ENCODE measurements at regions not wholly inside any gene's neighbourhood (a gene's known extent, or its start where the extent isn't known, plus 50 kb on each side); places are given as distances from the start of the nearest gene placed in this dataset.
"Not testable (repeated sequence)": the region's sequence is repeated elsewhere in the genome, so short reads cannot be mapped to it uniquely, and the experiment has no call there.

DNA sequence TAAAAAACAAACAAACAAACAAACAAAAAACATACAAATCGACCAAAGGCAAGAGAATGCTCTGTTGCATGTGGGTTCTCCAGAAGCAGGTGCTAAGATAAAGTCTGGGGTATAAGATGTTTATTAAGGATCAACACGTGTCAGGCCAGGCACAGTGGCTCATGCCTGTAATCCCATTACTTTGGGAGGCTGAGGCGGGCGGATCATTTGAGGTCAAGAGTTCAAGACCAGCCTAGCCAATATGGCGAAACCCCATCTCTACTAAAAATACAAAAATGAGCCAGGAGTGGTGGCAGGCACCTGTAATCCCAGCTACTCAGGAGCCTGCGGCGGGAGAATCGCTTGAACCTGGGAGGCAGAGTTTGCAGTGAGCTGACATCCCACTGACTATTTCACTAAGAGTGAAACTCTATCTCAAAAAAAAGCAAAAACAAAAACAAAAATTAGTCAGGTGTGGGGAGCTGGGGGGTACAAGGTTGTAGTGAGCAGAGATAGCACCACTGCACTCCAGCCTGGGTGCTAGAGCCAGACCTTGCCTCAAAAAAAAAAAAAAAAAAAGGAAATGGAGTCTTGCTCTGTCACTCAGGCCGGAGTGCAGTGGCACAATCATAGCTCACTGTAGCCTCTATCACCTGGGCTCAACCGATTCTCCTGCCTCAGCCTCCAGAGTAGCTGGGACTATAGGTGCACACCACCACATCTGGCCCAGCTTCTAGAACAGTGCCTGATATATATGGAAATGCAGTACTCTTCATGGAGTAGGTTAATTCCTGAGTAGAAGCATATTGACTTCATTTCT is 86.8 kb upstream of the JARID2 start:
- DNase-seq (ENCODE audit: low read depth in 2 of 2): no peak
- TF ChIP-seq, protein P1, sequence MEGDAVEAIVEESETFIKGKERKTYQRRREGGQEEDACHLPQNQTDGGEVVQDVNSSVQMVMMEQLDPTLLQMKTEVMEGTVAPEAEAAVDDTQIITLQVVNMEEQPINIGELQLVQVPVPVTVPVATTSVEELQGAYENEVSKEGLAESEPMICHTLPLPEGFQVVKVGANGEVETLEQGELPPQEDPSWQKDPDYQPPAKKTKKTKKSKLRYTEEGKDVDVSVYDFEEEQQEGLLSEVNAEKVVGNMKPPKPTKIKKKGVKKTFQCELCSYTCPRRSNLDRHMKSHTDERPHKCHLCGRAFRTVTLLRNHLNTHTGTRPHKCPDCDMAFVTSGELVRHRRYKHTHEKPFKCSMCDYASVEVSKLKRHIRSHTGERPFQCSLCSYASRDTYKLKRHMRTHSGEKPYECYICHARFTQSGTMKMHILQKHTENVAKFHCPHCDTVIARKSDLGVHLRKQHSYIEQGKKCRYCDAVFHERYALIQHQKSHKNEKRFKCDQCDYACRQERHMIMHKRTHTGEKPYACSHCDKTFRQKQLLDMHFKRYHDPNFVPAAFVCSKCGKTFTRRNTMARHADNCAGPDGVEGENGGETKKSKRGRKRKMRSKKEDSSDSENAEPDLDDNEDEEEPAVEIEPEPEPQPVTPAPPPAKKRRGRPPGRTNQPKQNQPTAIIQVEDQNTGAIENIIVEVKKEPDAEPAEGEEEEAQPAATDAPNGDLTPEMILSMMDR (IDR thresholded peaks at IDR 0.05; ENCODE audit: low read depth, low read length): no peak
- H3K4me3 ChIP-seq (replicated peaks in 1 of 2; ENCODE audit: low read depth in 2 of 2, low read length in 2 of 2): no peak overlapping the region

DNA sequence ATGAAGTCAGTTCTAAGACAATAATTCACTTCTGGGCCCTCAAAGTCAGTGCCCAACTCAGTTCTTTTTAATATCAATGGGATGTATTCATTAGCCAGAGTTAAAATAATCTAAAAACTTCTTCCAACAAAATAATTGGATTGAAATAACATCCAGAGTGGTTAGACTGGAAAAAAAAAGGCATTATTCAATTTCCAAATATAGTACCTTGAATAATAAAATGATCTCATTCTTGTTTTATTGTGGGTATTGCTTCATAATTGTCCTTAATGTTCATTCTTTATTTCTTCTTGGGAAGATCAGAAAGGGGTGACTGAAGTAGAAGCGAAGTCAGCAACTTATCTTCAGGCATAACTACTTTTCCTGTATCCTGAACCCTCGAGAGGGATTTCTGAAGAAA is 85.1 kb upstream of the JARID2 start:
- no peak overlapping the region for H3K4me3 ChIP-seq (replicated peaks in 1 of 2; ENCODE audit: low read depth in 2 of 2, low read length in 2 of 2)
- TF ChIP-seq, protein P1 (IDR thresholded peaks at IDR 0.05; ENCODE audit: low read depth, low read length): no peak
- DNase-seq (ENCODE audit: low read depth in 2 of 2): peak in 1 of 2 donors; percentile 14

DNA sequence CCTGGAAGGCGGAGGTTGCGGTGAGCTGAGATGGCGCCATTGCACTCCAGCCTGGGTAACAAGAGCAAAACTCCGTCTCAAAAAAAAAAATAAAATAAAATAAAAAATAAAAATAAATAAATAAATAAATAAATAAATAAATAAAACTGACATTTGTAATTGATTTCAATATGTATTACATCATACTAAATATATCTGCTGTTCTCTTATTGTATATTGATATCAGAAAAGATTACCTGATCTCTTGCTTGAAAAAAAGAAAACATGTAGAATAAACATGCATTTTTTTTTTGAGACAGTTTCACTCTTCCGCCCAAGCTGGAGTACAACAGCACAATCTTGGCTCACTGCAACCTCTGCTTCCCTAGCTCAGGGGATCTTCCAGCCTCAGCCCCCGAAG is 81.0 kb upstream of the JARID2 start:
- not testable (repeated sequence) for H3K4me3 ChIP-seq (replicated peaks in 1 of 2; ENCODE audit: low read depth in 2 of 2, low read length in 2 of 2); DNase-seq (ENCODE audit: low read depth in 2 of 2)

DNA sequence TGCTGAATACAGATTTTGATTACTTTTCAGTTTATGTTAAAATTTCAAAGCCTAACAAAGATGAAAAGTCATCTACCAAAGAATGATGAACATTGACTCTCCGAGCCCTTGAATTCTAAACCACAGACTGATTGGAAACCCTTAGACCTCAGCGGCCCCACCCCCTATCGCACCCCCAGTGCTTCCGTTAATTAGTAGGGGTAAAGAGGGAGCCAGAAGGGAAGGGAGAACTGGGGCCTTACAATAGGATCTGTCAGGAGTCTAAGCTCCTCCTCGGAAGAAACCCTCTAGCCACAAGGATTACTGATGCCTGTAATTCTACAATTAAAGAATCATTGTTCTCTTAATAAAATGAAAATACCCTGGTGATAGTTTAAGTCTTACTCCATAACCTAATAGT is 79.7 kb upstream of the JARID2 start:
- DNase-seq (ENCODE audit: low read depth in 2 of 2): no peak
- H3K4me3 ChIP-seq (replicated peaks in 1 of 2; ENCODE audit: low read depth in 2 of 2, low read length in 2 of 2): no peak overlapping the region
- TF ChIP-seq, protein P1 (IDR thresholded peaks at IDR 0.05; ENCODE audit: low read depth, low read length): no peak

DNA sequence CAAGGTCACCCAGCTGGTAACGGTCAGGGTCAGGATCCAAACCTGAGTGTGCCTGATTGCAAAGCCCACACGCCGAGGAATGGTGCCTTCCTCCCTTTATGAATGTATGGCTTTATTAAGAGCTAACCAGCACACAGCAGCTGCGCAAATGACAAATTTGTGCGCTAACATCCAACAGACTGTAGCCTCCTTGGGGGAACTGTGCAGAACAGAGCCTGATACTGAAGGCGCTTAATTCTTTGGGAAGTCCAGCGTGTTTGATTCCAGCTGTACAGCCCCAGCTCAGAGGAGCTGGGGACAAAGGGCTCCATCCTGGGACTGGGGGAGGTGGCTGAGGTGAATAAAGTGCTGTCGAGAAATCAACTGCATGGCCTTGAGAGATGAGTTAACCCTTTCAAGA is 75.7 kb upstream of the JARID2 start:
- no peak overlapping the region for H3K4me3 ChIP-seq (replicated peaks in 1 of 2; ENCODE audit: low read depth in 2 of 2, low read length in 2 of 2)

DNA sequence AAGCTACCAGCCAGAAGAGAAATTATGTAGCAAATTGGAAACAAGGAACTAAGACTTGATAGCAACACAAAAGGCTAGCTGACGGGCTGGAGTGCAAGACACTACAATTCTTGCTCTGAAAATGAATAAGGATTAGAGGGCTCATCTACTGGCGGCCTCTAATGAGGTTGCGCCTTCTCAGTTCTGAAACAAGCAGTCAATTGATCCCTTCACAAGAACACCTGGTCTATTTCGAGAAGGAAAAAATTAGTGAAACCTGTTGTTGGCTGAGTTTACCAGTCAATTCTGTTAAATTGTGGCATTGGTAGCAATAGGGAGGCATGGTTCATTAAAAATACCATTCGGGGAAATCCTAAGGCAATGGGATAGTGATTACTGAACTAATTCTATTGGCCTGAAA is 74.8 kb upstream of the JARID2 start:
- no peak overlapping the region for H3K4me3 ChIP-seq (replicated peaks in 1 of 2; ENCODE audit: low read depth in 2 of 2, low read length in 2 of 2)
- TF ChIP-seq, protein P1 (IDR thresholded peaks at IDR 0.05; ENCODE audit: low read depth, low read length): no peak
- no peak for DNase-seq (ENCODE audit: low read depth in 2 of 2)

More for the DNA sequence above, 75.7 kb upstream of the JARID2 start:
- DNase-seq (ENCODE audit: low read depth in 2 of 2): no peak
- TF ChIP-seq, protein P1 (IDR thresholded peaks at IDR 0.05; ENCODE audit: low read depth, low read length): no peak

DNA sequence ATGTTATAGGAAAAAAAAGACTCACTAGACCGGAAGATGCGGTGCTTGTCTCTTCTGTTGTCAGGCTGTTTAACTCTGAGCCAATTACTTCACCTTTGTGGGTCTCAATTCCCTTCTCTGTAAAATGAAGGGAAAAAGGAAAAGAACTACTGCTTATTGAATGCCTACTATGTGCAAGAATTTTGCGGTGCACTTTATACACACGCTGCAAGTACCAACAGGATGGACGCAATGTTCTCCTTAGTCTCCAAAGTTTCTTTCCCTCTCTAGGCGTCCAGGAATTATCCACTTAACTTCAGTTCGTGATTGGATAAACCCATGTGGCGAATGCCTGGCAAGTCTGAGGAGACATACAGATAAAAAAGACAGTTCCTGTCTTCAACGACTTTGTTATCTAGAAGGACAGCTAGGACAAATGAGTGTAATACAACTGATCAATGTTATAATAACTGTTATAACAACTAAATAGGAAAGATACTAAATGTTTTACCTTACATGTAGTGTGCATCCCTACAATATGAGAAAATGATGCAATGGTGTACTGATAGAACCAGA is 69.0 kb upstream of the JARID2 start:
- no peak overlapping the region for H3K4me3 ChIP-seq (replicated peaks in 1 of 2; ENCODE audit: low read depth in 2 of 2, low read length in 2 of 2)
- DNase-seq (ENCODE audit: low read depth in 2 of 2): no peak
- TF ChIP-seq, protein P1 (IDR thresholded peaks at IDR 0.05; ENCODE audit: low read depth, low read length): no peak
